ENCODE measurements at regions not wholly inside any gene's neighbourhood (a gene's known extent, or its start where the extent isn't known, plus 50 kb on each side); places are given as distances from the start of the nearest gene placed in this dataset.

DNA sequence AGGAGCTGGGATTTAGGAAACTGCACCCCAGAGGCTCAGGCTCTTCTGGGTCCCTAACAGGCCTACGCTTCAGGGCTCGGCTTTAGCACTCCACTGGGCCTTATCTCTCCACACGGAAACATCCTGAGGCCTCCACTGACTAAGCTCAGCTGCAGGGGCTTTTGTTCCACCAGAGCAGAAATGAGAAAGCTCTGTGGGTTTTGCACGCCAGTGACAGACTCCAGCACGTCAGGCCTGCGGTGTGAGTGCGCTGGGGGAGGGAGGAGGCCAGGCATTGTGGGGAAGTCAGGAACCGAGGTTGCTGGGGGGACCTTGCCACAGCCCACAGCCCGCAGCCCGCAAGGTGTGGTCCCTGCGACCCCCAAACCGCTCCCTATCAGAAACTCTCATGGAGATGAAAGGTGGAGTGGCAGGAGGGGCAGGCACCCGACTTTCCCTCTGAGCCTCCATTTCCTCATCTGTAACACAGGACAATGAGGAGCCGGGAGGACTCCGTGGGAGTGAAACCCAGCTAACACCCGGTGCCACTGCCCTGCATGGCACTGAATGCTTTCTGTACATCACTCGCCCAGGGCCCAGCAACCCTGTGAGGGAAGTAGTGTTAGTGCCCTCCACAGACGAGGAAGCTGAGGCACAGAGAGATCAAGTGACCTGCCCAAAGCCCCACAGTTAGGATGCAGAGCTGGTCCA lies 106.5 kb downstream of the TPRA1 start:
- WGBS, 4 donors, result 40 to 68% (median 63%) methylated on average over 1 to 18 of the region's 18 CpGs
- H3K27ac ChIP-seq, result no peak overlapping the region
- intact Hi-C loops (cut with DNase I), result no loop called here
- H3K4me3 ChIP-seq, result no peak overlapping the region
- H3K27me3 ChIP-seq, result no peaks in the 10 kb centered on the region
- TF ChIP-seq, protein P1, sequence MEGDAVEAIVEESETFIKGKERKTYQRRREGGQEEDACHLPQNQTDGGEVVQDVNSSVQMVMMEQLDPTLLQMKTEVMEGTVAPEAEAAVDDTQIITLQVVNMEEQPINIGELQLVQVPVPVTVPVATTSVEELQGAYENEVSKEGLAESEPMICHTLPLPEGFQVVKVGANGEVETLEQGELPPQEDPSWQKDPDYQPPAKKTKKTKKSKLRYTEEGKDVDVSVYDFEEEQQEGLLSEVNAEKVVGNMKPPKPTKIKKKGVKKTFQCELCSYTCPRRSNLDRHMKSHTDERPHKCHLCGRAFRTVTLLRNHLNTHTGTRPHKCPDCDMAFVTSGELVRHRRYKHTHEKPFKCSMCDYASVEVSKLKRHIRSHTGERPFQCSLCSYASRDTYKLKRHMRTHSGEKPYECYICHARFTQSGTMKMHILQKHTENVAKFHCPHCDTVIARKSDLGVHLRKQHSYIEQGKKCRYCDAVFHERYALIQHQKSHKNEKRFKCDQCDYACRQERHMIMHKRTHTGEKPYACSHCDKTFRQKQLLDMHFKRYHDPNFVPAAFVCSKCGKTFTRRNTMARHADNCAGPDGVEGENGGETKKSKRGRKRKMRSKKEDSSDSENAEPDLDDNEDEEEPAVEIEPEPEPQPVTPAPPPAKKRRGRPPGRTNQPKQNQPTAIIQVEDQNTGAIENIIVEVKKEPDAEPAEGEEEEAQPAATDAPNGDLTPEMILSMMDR (IDR thresholded peaks at IDR 0.05), result no peak
- no peak for TF ChIP-seq POLR2A (IDR thresholded peaks at IDR 0.05)
- H3K36me3 ChIP-seq, result no peaks in the 10 kb centered on the region
- peaks cover 0 to 14% (median 0%) of the 10 kb centered on the region in 12 donors for H3K4me1 ChIP-seq
- DNase-seq (peak in 2 of 5 donors; percentile 3 to 14), ATAC-seq (no peak)
- no peaks in the 10 kb centered on the region for H3K9me3 ChIP-seq

- ATAC-seq (no peak), DNase-seq (peak in 2 of 5 donors; percentile 4 to 7)
- WGBS, 4 donors, result 85 to 90% (median 85%) methylated on average over 11 of the region's 11 CpGs
- Histone ChIP-seq H3K36me3 (no peaks in the 10 kb centered on the region), H3K27me3 (no peaks in the 10 kb centered on the region), H3K4me3 (no peak overlapping the region), H3K9me3 (no peaks in the 10 kb centered on the region), H3K27ac (no peak overlapping the region), H3K4me1 (peaks cover 0 to 14% (median 0%) of the 10 kb centered on the region in 12 donors)
- intact Hi-C loops (cut with DNase I), result no loop called here
- TF ChIP-seq, protein P1 (IDR thresholded peaks at IDR 0.05), result no peak
- TF ChIP-seq POLR2A (IDR thresholded peaks at IDR 0.05), result no peak
Observed at GRCh38 chr3:127483005-127483641, 107.4 kb downstream of the TPRA1 start.

DNA sequence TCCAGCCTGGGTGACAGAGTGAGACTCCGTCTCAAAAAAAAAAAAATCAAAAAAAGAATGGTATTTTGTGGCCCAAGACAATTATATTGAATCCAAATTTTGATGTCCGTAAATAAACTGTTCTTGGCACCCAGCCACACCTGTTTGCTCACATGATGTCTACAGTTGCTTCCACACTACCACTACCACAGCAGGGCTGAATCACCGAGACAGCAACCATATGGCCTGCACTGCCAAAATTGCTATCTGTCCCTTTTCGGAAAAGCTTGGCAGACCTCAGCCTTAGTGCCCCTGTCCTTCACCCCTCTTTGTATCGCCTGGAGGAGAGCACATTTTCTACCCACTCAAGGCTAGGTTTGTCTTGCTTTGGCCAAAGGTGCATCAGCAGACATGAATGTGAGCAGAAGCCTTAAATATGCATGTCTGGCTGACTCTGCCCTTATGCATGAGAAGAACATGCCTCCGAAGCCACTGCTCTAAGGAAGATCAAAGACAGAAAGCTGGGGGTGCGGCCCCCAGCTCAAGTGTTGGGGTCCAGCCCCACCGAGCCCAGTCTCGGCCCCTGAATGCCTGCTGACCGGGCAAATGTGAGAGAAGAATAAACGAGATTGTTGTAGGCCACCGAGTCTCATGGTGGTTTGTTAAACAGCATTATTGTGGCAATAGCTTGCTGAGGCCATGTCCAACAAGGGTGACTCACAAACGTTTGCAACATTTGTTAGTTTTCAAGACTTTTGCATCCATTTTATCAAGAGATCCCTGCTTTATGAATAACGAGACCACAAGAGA lies 108.1 kb downstream of the TPRA1 start:
- no peak overlapping the region for H3K27ac ChIP-seq
- intact Hi-C loops (cut with DNase I), result no loop called here
- ATAC-seq (no peak), DNase-seq (peak in 1 of 5 donors; percentile 8)
- no peaks in the 10 kb centered on the region for H3K36me3 ChIP-seq
- H3K4me3 ChIP-seq, result no peak overlapping the region
- peaks cover 0 to 14% (median 0%) of the 10 kb centered on the region in 12 donors for H3K4me1 ChIP-seq
- WGBS, 4 donors, result 73 to 79% (median 77%) methylated on average over 14 of the region's 14 CpGs
- no peaks in the 10 kb centered on the region for H3K27me3 ChIP-seq
- TF ChIP-seq, protein P1 (IDR thresholded peaks at IDR 0.05), result no peak
- H3K9me3 ChIP-seq, result no peaks in the 10 kb centered on the region
